Left ventricle myocardium inferior (tissue), 1 donor: ENCODE measurements at regions not wholly inside any gene's neighbourhood (a gene's known extent, or its start where the extent isn't known, plus 50 kb on each side); places are given as distances from the start of the nearest gene placed in this dataset.
"Not testable (repeated sequence)": the region's sequence is repeated elsewhere in the genome, so short reads cannot be mapped to it uniquely, and the experiment has no call there.

ENCODE experiments used
- DNase-seq: peaks from one replicate; pipeline ENCODE4 v3.0.0-alpha.2; 2020
- H3K27ac ChIP-seq: fragments of 200-600 bp; replicated peaks from 2 replicates; pipeline ENCODE4 v1.8.0; 2021
- H3K27me3 ChIP-seq: fragments of 200-600 bp; 2 replicates; pipeline ENCODE4 v1.8.0; 2021; ENCODE audit warnings: low read depth
- H3K36me3 ChIP-seq: fragments of 200-600 bp; 2 replicates; pipeline ENCODE4 v1.8.0; 2021
- H3K4me1 ChIP-seq: fragments of 200-600 bp; 2 replicates; pipeline ENCODE4 v1.8.0; 2021
- H3K4me3 ChIP-seq: fragments of 200-600 bp; 2 replicates; pipeline ENCODE4 v1.8.0; 2021; ENCODE audit warnings: mild to moderate bottlenecking, moderate library complexity
- H3K9me3 ChIP-seq: fragments of 200-600 bp; replicated peaks from 2 replicates; pipeline ENCODE4 v1.8.0; 2021
- intact Hi-C: fragments of 100-400 bp; cut with micrococcal nuclease; formaldehyde crosslinking; loops from one replicate; pipeline ENCODE4 v1.11.0; 2022
- TF ChIP-seq, protein P1 (sequence below): fragments of 200-600 bp; IDR thresholded peaks from 2 replicates; pipeline ENCODE4 v1.8.0; 2021; ENCODE audit warnings: antibody characterized with exemption, mild to moderate bottlenecking, borderline replicate concordance
- donor health status: DM: no; HTN: yes; CAD: no; lungs with severe emphysema.

DNA sequence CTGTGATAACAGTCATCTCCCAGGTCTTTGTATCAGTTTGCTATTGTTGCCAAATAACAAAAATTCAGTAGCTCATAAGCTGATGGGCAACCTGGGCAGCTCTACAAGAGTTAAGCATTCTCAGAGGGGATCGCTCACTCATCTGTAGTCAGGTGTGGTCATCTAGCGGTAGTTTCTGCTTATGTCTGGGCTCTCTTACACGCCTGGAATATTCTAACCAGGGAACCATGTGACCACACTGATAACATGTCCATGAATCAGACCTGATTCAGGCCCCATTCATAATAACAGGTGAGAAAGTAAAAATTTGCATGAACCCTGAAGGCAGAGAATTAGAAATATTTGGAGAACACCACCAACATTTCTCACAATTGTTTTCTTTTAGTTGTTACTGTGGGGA lies 576.1 kb downstream of the SLCO4C1 start:
- Histone ChIP-seq H3K27me3 (no peaks in the 10 kb centered on the region), H3K36me3 (no peaks in the 10 kb centered on the region), H3K4me3 (no peak overlapping the region), H3K4me1 (no peaks in the 10 kb centered on the region), H3K27ac (no peak overlapping the region), H3K9me3 (peaks cover 5% of the 10 kb centered on the region)
- no peak for DNase-seq
- intact Hi-C loops, result no loop called here
- TF ChIP-seq, protein P1, sequence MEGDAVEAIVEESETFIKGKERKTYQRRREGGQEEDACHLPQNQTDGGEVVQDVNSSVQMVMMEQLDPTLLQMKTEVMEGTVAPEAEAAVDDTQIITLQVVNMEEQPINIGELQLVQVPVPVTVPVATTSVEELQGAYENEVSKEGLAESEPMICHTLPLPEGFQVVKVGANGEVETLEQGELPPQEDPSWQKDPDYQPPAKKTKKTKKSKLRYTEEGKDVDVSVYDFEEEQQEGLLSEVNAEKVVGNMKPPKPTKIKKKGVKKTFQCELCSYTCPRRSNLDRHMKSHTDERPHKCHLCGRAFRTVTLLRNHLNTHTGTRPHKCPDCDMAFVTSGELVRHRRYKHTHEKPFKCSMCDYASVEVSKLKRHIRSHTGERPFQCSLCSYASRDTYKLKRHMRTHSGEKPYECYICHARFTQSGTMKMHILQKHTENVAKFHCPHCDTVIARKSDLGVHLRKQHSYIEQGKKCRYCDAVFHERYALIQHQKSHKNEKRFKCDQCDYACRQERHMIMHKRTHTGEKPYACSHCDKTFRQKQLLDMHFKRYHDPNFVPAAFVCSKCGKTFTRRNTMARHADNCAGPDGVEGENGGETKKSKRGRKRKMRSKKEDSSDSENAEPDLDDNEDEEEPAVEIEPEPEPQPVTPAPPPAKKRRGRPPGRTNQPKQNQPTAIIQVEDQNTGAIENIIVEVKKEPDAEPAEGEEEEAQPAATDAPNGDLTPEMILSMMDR, result no peak

DNA sequence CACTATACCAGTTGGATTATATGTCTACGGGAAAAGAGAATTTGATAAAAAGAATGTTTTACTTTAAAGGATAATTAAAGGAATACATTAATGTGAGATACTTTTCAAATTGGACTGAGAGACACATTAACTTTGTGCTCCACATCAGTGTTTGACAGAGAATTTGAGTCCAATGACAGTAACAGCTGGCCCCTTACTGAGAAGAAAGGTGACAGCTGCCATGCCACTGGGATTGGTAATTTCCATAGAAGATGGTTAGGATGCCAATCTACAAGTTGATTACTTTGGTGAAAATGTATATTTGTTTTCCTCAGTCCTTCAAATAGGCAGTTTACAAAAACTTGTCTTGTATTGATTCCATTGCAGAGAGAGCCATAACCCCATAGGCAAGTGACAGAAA lies 578.4 kb downstream of the SLCO4C1 start:
- Histone ChIP-seq H3K27ac (no peak overlapping the region), H3K9me3 (peaks cover 5% of the 10 kb centered on the region), H3K27me3 (no peaks in the 10 kb centered on the region), H3K4me1 (no peaks in the 10 kb centered on the region), H3K36me3 (no peaks in the 10 kb centered on the region), H3K4me3 (no peak overlapping the region)
- DNase-seq, result no peak
- TF ChIP-seq, protein P1, result no peak
- intact Hi-C loops, result no loop called here

GRCh38 chr5:101716941-101717340 lies 579.1 kb downstream of the SLCO4C1 start:
- no peaks in the 10 kb centered on the region for H3K27me3 ChIP-seq
- no peak overlapping the region for H3K4me3 ChIP-seq
- H3K27ac ChIP-seq, result no peak overlapping the region
- intact Hi-C loops, result no loop called here
- H3K9me3 ChIP-seq, result peaks cover 5% of the 10 kb centered on the region
- no peaks in the 10 kb centered on the region for H3K36me3 ChIP-seq
- TF ChIP-seq, protein P1, result no peak
- no peaks in the 10 kb centered on the region for H3K4me1 ChIP-seq
- no peak for DNase-seq

GRCh38 chr5:101715790-101716189 lies 580.3 kb downstream of the SLCO4C1 start:
- H3K27me3 ChIP-seq, H3K4me3 ChIP-seq, H3K36me3 ChIP-seq, intact Hi-C loops, H3K4me1 ChIP-seq, DNase-seq, H3K27ac ChIP-seq: not testable (repeated sequence)
- peaks cover 14% of the 10 kb centered on the region for H3K9me3 ChIP-seq

- Histone ChIP-seq H3K36me3 (no peaks in the 10 kb centered on the region), H3K27ac (no peak overlapping the region), H3K27me3 (no peaks in the 10 kb centered on the region), H3K9me3 (no peaks in the 10 kb centered on the region), H3K4me3 (no peak overlapping the region), H3K4me1 (no peaks in the 10 kb centered on the region)
- TF ChIP-seq, protein P1, result no peak
- intact Hi-C loops, result no loop called here
- no peak for DNase-seq
These were observed 606.8 kb downstream of the SLCO4C1 start for GRCh38 chr5:101689306-101689705.

- TF ChIP-seq, protein P1, result no peak
- Histone ChIP-seq H3K27me3 (no peaks in the 10 kb centered on the region), H3K36me3 (no peaks in the 10 kb centered on the region), H3K9me3 (no peaks in the 10 kb centered on the region), H3K27ac (no peak overlapping the region), H3K4me3 (no peak overlapping the region), H3K4me1 (no peaks in the 10 kb centered on the region)
- DNase-seq, result no peak
- intact Hi-C loops, result no loop called here
These were observed 607.9 kb downstream of the SLCO4C1 start for GRCh38 chr5:101688156-101688555.
